ENCODE measurements at regions not wholly inside any gene's neighbourhood (a gene's known extent, or its start where the extent isn't known, plus 50 kb on each side); places are given as distances from the start of the nearest gene placed in this dataset.

GRCh38 chr13:47215736-47216135, 318.9 kb upstream of the HTR2A start:
- TF ChIP-seq CTCF (IDR thresholded peaks at IDR 0.05; ENCODE audit: low read depth, low read length, missing input control) (no peak), EGR1 (IDR thresholded peaks at IDR 0.05; ENCODE audit: low read depth in 2 of 2) (no peak), TAF1 (conservative IDR thresholded peaks at IDR 0.05) (no peak), RAD21 (IDR thresholded peaks at IDR 0.05) (no peak), ATF3 (IDR thresholded peaks at IDR 0.05) (no peak), REST (IDR thresholded peaks at IDR 0.05) (no peak), MAX (IDR thresholded peaks at IDR 0.05) (no peak), NR2F2 (IDR thresholded peaks at IDR 0.05) (no peak), RXRA (IDR thresholded peaks at IDR 0.05) (no peak), SP1 (IDR thresholded peaks at IDR 0.05) (no peak), GABPA (IDR thresholded peaks at IDR 0.05 in 1 of 2, conservative IDR thresholded peaks at IDR 0.05 in 1 of 2) (no peak), FOXA1 (IDR thresholded peaks at IDR 0.05) (no peak), ZBTB33 (IDR thresholded peaks at IDR 0.05) (no peak)
